ENCODE measurements at regions not wholly inside any gene's neighbourhood (a gene's known extent, or its start where the extent isn't known, plus 50 kb on each side); places are given as distances from the start of the nearest gene placed in this dataset.
A peak's percentile ranks its signal among the peaks of the same experiment; 100 is the strongest.

DNA sequence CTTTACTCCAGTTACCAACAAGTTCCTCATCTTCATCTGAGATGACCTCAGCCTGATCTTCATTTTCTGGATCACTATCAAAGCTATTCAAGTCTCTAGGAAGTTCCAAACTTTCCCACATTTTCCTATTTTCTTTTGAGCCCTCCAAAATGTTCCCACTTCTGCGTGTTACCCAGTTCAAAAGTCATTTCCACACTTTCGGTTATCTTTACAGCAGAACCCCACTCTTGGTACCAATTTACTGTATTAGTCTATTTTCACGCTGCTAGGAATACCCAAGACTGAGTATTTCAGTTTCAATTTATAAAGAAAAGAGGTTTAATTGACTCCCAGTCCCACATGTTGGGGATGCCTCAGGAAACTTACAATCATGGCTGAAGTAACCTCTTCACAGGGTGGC is 274.3 kb downstream of the FGF9 start:
- TF ChIP-seq, protein P1, sequence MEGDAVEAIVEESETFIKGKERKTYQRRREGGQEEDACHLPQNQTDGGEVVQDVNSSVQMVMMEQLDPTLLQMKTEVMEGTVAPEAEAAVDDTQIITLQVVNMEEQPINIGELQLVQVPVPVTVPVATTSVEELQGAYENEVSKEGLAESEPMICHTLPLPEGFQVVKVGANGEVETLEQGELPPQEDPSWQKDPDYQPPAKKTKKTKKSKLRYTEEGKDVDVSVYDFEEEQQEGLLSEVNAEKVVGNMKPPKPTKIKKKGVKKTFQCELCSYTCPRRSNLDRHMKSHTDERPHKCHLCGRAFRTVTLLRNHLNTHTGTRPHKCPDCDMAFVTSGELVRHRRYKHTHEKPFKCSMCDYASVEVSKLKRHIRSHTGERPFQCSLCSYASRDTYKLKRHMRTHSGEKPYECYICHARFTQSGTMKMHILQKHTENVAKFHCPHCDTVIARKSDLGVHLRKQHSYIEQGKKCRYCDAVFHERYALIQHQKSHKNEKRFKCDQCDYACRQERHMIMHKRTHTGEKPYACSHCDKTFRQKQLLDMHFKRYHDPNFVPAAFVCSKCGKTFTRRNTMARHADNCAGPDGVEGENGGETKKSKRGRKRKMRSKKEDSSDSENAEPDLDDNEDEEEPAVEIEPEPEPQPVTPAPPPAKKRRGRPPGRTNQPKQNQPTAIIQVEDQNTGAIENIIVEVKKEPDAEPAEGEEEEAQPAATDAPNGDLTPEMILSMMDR (conservative IDR thresholded peaks at IDR 0.05; ENCODE audit: low read length) = no peak
- no peak for DNase-seq (ENCODE audit: low read depth)

DNA sequence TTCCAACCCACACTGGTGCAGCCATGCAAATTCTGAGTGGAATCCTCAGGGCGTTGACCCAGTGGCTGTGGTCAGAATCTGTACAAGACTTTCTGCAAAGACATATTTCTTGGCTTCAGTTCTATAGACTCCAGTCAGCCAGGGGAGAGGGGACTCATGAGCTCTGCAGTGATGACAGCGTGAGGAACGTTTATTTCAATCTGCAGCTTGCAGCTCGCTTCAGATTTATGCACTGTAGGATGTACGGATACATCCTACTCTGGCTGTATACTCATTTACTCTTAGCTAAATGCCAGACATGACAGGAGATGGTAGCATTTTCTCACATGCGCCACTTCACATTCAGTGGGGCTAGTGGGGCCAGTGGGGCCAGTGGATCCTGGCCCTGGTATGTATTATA is 276.1 kb downstream of the FGF9 start:
- no peak for DNase-seq (ENCODE audit: low read depth)
- no peak overlapping the region for H3K4me3 ChIP-seq (ENCODE audit: low read length)
- TF ChIP-seq, protein P1 (conservative IDR thresholded peaks at IDR 0.05; ENCODE audit: low read length) = no peak

More for the DNA sequence above, 274.3 kb downstream of the FGF9 start:
- H3K4me3 ChIP-seq (ENCODE audit: low read length) = no peak overlapping the region

DNA sequence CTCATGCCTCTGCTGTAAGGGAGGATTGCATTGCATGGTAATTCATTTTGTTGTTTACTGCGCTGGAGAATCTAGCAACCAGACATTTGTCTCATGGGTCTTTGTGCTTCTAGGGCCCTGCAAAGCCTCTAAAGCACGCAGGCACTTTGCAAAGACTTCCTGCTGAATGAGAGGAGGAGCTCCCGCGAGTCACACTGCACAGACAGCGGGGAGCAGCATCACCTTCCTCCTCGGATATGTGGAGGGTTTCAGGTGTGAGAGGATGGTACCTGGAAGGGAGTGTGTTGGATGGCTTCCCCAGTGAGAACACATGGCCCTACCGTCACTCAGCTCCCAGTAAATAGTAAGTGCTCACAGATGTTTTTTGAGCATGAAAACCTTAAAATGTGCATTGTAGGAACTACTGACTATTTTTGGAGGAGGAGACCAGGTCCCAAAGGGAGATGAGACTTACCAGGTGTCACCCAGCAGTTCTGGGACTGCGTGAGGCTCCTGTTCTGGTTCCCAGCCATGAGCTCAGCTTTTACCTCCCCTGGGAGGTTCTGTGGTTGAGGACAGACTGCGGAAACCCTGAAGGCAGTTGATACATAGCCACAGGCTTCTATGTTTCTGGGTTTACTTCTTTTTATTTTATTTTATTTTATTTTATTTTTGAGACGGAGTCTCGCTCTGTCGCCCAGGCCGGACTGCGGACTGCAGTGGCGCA is 278.0 kb downstream of the FGF9 start:
- TF ChIP-seq, protein P1 (conservative IDR thresholded peaks at IDR 0.05; ENCODE audit: low read length) = no peak
- no peak for DNase-seq (ENCODE audit: low read depth)
- no peak overlapping the region for H3K4me3 ChIP-seq (ENCODE audit: low read length)

DNA sequence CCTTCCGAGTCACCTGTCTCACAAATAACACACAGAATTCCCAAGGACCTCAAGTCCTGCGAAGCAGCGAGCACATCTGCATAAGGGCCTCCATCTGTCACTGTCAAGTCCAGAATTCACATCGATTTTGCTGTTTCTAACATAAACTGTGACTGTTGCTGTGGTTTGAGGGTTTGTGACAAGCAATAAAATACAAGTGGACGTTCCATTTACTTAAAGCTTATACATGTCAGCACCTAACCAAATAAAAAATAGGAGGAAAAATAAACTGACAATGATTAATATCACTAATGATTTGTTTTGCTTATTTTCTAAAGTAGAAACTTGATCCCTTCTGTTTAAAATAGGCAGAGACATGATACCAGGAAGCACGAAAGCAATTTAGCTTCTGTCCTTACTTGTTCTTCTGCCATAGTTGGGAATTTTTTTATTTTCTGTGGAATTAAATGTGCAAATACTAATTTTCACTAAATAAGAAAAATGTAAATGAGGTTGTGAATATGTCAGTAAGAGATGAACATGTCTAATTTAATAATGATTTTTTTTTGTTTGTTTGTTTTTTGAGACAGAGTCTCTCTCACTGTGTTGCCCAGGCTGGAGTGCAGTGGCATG is 279.1 kb downstream of the FGF9 start:
- TF ChIP-seq, protein P1 (conservative IDR thresholded peaks at IDR 0.05; ENCODE audit: low read length) = no peak
- DNase-seq (ENCODE audit: low read depth) = no peak
- no peak overlapping the region for H3K4me3 ChIP-seq (ENCODE audit: low read length)

DNA sequence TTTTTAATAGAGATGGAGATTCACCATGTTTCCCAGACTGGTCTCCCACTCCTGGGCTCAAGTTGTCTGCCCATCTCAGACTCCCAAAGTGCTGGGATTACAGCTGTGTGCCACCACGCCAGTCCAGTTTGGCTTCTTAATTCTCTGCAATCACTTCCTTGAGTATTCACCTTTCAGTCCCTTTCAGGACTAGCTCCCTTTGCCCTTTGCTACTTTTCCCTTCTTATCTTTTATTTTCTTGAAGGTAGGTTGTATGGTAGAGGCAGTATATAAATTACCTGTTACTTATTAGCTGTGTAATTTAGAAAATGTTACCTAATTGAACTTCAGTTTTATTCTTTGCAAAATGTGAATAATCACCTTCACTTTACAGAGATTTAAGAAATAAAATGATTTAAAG is 285.8 kb downstream of the FGF9 start:
- no peak for DNase-seq (ENCODE audit: low read depth)
- TF ChIP-seq, protein P1 (conservative IDR thresholded peaks at IDR 0.05; ENCODE audit: low read length) = no peak
- H3K4me3 ChIP-seq (ENCODE audit: low read length) = no peak overlapping the region

DNA sequence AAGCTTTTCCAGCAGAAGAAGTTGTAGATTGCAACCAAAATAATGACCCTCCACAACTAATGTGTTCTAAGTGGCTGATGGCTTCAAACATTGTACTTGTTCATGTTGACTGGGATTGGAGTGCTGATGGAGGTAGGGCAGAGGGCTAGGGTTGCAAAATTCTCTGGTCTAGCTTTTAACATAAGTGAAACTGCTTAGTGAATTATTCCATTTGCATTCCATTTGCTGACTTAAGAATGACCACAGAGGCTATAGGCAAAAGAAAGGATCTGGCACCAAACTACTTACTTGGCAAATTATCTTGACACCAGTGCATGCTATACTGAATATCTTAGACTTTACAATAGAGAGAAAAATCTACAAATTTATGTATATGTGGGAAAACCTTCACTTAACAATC is 287.0 kb downstream of the FGF9 start:
- no peak overlapping the region for H3K4me3 ChIP-seq (ENCODE audit: low read length)
- TF ChIP-seq, protein P1 (conservative IDR thresholded peaks at IDR 0.05; ENCODE audit: low read length) = no peak
- peak; percentile 45 for DNase-seq (ENCODE audit: low read depth)

DNA sequence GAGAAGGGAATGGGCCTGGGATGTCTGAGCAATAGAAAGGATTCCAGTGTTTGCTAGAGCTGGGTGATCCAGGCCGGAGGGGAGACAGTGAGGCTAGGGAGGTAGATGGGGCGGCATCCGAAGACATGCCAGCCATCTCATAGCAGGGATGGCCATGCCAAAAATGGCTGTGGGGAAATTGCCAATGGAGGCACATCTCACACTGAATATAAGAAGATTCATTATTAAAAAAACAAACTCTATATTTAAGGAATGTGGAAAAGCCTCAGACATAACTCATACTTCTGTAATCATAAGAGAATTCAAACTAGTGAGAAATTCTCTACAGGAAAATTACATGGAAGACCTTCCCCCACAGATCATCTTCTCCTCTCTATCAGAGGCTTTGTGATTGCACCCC is 289.2 kb downstream of the FGF9 start:
- H3K4me3 ChIP-seq (ENCODE audit: low read length) = no peak overlapping the region

More for the DNA sequence above, 289.2 kb downstream of the FGF9 start:
- TF ChIP-seq, protein P1 (conservative IDR thresholded peaks at IDR 0.05; ENCODE audit: low read length) = no peak
- no peak for DNase-seq (ENCODE audit: low read depth)

Measured in AG10803 (cell line).